IMR-90 (cell line): ENCODE measurements at regions not wholly inside any gene's neighbourhood (a gene's known extent, or its start where the extent isn't known, plus 50 kb on each side); places are given as distances from the start of the nearest gene placed in this dataset.

Source experiments
- ATAC-seq: fragments of 200-7000 bp; cut with Tn5 transposase; 2 replicates; pipeline ENCODE4 v1.9.1; 2020; ENCODE audit warnings: low read depth, mild to moderate bottlenecking, moderate library complexity
- BruUV-seq: library from RNA; stranded (reverse); fragments of 400-500 nt; replicated peaks from 2 replicates; lab custom pipeline; 2021; lab: Mats Ljungman, UMichigan
- CTCF ChIA-PET: fragments of 300-600 bp; formaldehyde crosslinking; extraction: SDS; loops from one replicate; lab custom pipeline; 2021; ENCODE audit warnings: antibody characterized with exemption; lab: Yijun Ruan, JAX
- POLR2A ChIA-PET: fragments of 300-600 bp; sonication (Branson Sonifier 250); formaldehyde crosslinking; loops from one replicate; lab custom pipeline; 2022; ENCODE audit warnings: antibody characterized with exemption; ENCODE audit not compliant: unreplicated experiment; lab: Charles Lee
- DNase-seq: peaks from one replicate; pipeline ENCODE4 v3.0.0; 2013
- H2AFZ ChIP-seq: replicated peaks from 2 replicates; pipeline ENCODE3; 2013; ENCODE audit warnings: low read length, mild to moderate bottlenecking; ENCODE audit not compliant: poor library complexity
- H2AK5ac ChIP-seq: 2 replicates; pipeline ENCODE4 v1.6.1; 2013; ENCODE audit warnings: low read depth, low read length, inconsistent platforms
- H2AK9ac ChIP-seq: replicated peaks from 2 replicates; pipeline ENCODE3; 2013; ENCODE audit warnings: mild to moderate bottlenecking, low read depth, low read length, moderate library complexity; ENCODE audit not compliant: poor library complexity
- H2BK120ac ChIP-seq: 2 replicates; pipeline ENCODE4 v1.6.1; 2013; ENCODE audit warnings: low read depth, low read length, inconsistent platforms
- H2BK15ac ChIP-seq: 3 replicates; pipeline ENCODE4 v1.6.1; 2013; ENCODE audit warnings: low read depth, low read length, inconsistent platforms
- H2BK20ac ChIP-seq: 2 replicates; pipeline ENCODE4 v1.6.1; 2013; ENCODE audit warnings: low read depth, mild to moderate bottlenecking, inconsistent platforms, low read length, moderate library complexity
- H2BK5ac ChIP-seq: 2 replicates; pipeline ENCODE4 v1.6.1; 2013; ENCODE audit warnings: mild to moderate bottlenecking, low read depth, low read length, inconsistent platforms; ENCODE audit not compliant: poor library complexity, severe bottlenecking
- H3K14ac ChIP-seq: replicated peaks from 2 replicates; pipeline ENCODE4 v1.6.1; 2013; ENCODE audit warnings: low read depth, low read length, inconsistent platforms
- H3K18ac ChIP-seq: 2 replicates; pipeline ENCODE4 v1.6.1; 2013; ENCODE audit warnings: low read depth, low read length, control low read depth
- H3K23ac ChIP-seq: 2 replicates; pipeline ENCODE4 v1.6.1; 2013; ENCODE audit warnings: low read depth, low read length, inconsistent platforms
- H3K27ac ChIP-seq: 2 replicates; pipeline ENCODE4 v1.5.1; 2013; ENCODE audit warnings: mild to moderate bottlenecking, control low read depth, low read length; ENCODE audit not compliant: insufficient read depth
- H3K27me3 ChIP-seq: 2 replicates; pipeline ENCODE4 v1.6.1; 2013; ENCODE audit warnings: low read length; ENCODE audit not compliant: control insufficient read depth, insufficient read depth
- H3K36me3 ChIP-seq: 2 replicates; pipeline ENCODE4 v1.6.1; 2013; ENCODE audit warnings: low read length, mixed read lengths; ENCODE audit not compliant: control insufficient read depth, insufficient read depth
- H3K4ac ChIP-seq: 2 replicates; pipeline ENCODE4 v1.6.1; 2013; ENCODE audit warnings: low read depth, low read length, inconsistent platforms
- H3K4me1 ChIP-seq: 2 replicates; pipeline ENCODE4 v1.6.1; 2013; ENCODE audit warnings: low read length, mixed read lengths; ENCODE audit not compliant: control insufficient read depth, insufficient read depth
- H3K4me2 ChIP-seq: 2 replicates; pipeline ENCODE4 v1.6.1; 2013; ENCODE audit warnings: low read depth, mild to moderate bottlenecking, control low read depth, low read length, moderate library complexity
- H3K4me3 ChIP-seq: 2 replicates; pipeline ENCODE4 v1.5.1; 2013; ENCODE audit warnings: low read depth, mild to moderate bottlenecking, control low read depth, low read length, moderate library complexity; ENCODE audit not compliant: insufficient read depth
- H3K56ac ChIP-seq: 2 replicates; pipeline ENCODE4 v1.6.1; 2013; ENCODE audit warnings: low read length, inconsistent platforms; ENCODE audit not compliant: insufficient read depth; ENCODE audit errors: extremely low read depth
- H3K79me1 ChIP-seq, 2 experiments: 2 replicates each; pipeline ENCODE4 v1.6.1; 2013; ENCODE audit warnings: low read length in 2 of 2, inconsistent platforms in 1 of 2, low read depth in 1 of 2
- H3K9ac ChIP-seq: 2 replicates; pipeline ENCODE4 v1.6.1; 2013; ENCODE audit warnings: low read depth, low read length, control low read depth
- H3K9me1 ChIP-seq: 2 replicates; pipeline ENCODE4 v1.6.1; 2013; ENCODE audit warnings: low read length, inconsistent platforms; ENCODE audit not compliant: insufficient read depth
- H3K9me3 ChIP-seq: 2 replicates; pipeline ENCODE4 v1.6.1; 2013; ENCODE audit warnings: low read length; ENCODE audit not compliant: control insufficient read depth, insufficient read depth
- H4K20me1 ChIP-seq: 2 replicates; pipeline ENCODE4 v1.6.1; 2013; ENCODE audit warnings: low read length, inconsistent platforms; ENCODE audit not compliant: insufficient read depth
- H4K5ac ChIP-seq: 2 replicates; pipeline ENCODE4 v1.6.1; 2013; ENCODE audit warnings: mild to moderate bottlenecking, low read depth, low read length, control low read depth
- H4K8ac ChIP-seq, 2 experiments: 2 replicates each; pipeline ENCODE4 v1.6.1; 2013; ENCODE audit warnings: low read depth in 2 of 2, low read length in 2 of 2, control low read depth in 1 of 2, inconsistent platforms in 1 of 2
- H4K91ac ChIP-seq: 2 replicates; pipeline ENCODE4 v1.6.1; 2013; ENCODE audit warnings: low read depth, low read length, inconsistent platforms; ENCODE audit not compliant: insufficient read depth
- MAZ ChIP-seq: IDR thresholded peaks from 2 replicates; pipeline ENCODE4 v1.6.1; 2012; ENCODE audit warnings: low read depth, mild to moderate bottlenecking, low read length, improper control_type of control experiment, moderate library complexity, borderline replicate concordance
- POLR2A ChIP-seq: IDR thresholded peaks from 2 replicates; pipeline ENCODE4 v1.6.1; 2012; ENCODE audit warnings: mild to moderate bottlenecking, low read depth, low read length
- RFX5 ChIP-seq: IDR thresholded peaks from 2 replicates; pipeline ENCODE4 v1.8.0; 2012; ENCODE audit warnings: low read depth, mild to moderate bottlenecking, low read length, moderate library complexity
- SMC3 ChIP-seq: fragments of 150-350 bp; IDR thresholded peaks from 2 replicates; pipeline ENCODE4 v1.6.1; 2016; ENCODE audit warnings: low read depth, mild to moderate bottlenecking, antibody characterized with exemption, low read length, moderate library complexity
- WGBS, 2 experiments: methylation state at CpG; one replicate each; pipeline versions ENCODE4 v1.1.5 to v1.1.7; 2013; ENCODE audit warnings: missing lambda C conversion rate in 2 of 2; ENCODE audit not compliant: insufficient read length in 1 of 2; ENCODE audit errors: extremely low coverage in 2 of 2; 5-methylcytosine and 5-hydroxymethylcytosine counted together
- dilution Hi-C: fragments of 300-500 bp; cut with HindIII; formaldehyde crosslinking; loops from one replicate; pipeline ENCODE4 v1.14.3; 2018; ENCODE audit warnings: low sequenced_read_pairs; ENCODE audit not compliant: unreplicated experiment
- in situ Hi-C: fragments of 300-500 bp; cut with MboI; formaldehyde crosslinking; loops from 3 replicates; pipeline ENCODE4 v1.14.3; 2019; ENCODE audit warnings: low sequenced_read_pairs, inconsistent platforms, mixed read lengths
- intact Hi-C: fragments of 100-400 bp; cut with micrococcal nuclease; formaldehyde crosslinking; loops from 2 replicates; pipeline ENCODE4 v1.10.0; 2022

DNA sequence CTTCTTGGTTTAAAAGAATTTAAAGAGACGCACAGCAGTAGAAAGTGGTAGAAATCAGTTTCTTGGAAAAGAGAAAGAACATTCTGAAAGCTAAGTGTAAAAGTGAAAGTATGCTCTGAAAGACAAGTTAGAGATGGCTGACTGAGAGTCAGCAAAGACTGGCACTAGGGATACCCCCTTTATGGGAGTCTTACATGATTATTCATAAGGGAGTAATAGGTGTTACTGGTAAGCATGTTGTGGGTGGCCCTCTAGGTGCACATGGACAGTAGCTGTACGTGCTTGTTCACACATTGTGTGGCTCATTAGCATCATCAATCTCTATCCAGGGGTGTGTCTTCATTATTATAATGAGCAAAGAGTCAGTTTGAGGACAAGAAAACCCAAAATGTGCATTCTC, 816.2 kb downstream of the CBLN2 start:
- no peak overlapping the region for H2BK5ac ChIP-seq

More for the DNA sequence above, 816.2 kb downstream of the CBLN2 start:
- Histone ChIP-seq H3K4me1 (no peaks in the 10 kb centered on the region), H4K91ac (no peak overlapping the region), H4K5ac (no peak overlapping the region), H3K4me2 (no peak overlapping the region), H2BK20ac (no peak overlapping the region), H4K8ac (no peak overlapping the region), H2AK5ac (no peak overlapping the region), H3K18ac (no peak overlapping the region), H3K9ac (no peak overlapping the region), H3K36me3 (no peaks in the 10 kb centered on the region), H2BK15ac (no peak overlapping the region), H3K4ac (no peak overlapping the region), H3K9me3 (peaks cover 5% of the 10 kb centered on the region), H3K23ac (no peak overlapping the region), H2AFZ (no peak overlapping the region), H2AK9ac (no peak overlapping the region), H3K79me1 (no peaks in the 10 kb centered on the region), H3K27ac (no peak overlapping the region), H3K27me3 (no peaks in the 10 kb centered on the region), H3K9me1 (no peaks in the 10 kb centered on the region), H3K56ac (no peak overlapping the region), H3K14ac (no peak overlapping the region), H3K4me3 (no peak overlapping the region), H2BK120ac (no peak overlapping the region), H4K20me1 (no peaks in the 10 kb centered on the region)
- dilution Hi-C loops = no loop called here
- TF ChIP-seq POLR2A (no peak), SMC3 (no peak), MAZ (no peak), RFX5 (no peak)
- ATAC-seq (no peak), DNase-seq (no peak)
- BruUV-seq = no TSS peak
- ChIA-PET POLR2A (no interaction called here), CTCF (no interaction called here)
- in situ Hi-C loops = no loop called here
- no CpG with 5 or more reads among the region's 2 CpGs for WGBS, 2 experiments
- intact Hi-C loops = no loop called here
